Ascending aorta (tissue), 2 donors: ENCODE measurements at regions not wholly inside any gene's neighbourhood (a gene's known extent, or its start where the extent isn't known, plus 50 kb on each side); places are given as distances from the start of the nearest gene placed in this dataset.
A peak's percentile ranks its signal among the peaks of the same experiment; 100 is the strongest.

ENCODE experiments used
- DNase-seq, 2 donors: peaks; one replicate each; pipeline ENCODE4 v3.0.0-alpha.2; 2019; ENCODE audit warnings: low spot score in 2 of 2
- H3K27ac ChIP-seq, 2 donors: fragments of 200-600 bp; sonication (generic); one replicate each; pipeline ENCODE4 v1.5.1; 2016 to 2017; ENCODE audit warnings: mild to moderate bottlenecking in 1 of 2
- H3K27me3 ChIP-seq: fragments of 200-600 bp; sonication (generic); one replicate; pipeline ENCODE4 v1.5.1; 2017
- H3K36me3 ChIP-seq, 2 donors: fragments of 200-600 bp; sonication (generic); one replicate each; pipeline ENCODE4 v1.5.1; 2016
- H3K4me1 ChIP-seq, 2 donors: fragments of 200-600 bp; sonication (generic); one replicate each; pipeline ENCODE4 v1.5.1; 2016 to 2017; ENCODE audit warnings: mild to moderate bottlenecking in 1 of 2
- H3K4me3 ChIP-seq, 2 donors: fragments of 200-600 bp; sonication (generic); one replicate each; pipeline ENCODE4 v1.5.1; 2016 to 2017; ENCODE audit warnings: mild to moderate bottlenecking in 1 of 2
- H3K9me3 ChIP-seq, 2 donors: fragments of 200-600 bp; sonication (generic); one replicate each; pipeline ENCODE4 v1.5.1; 2016
- CTCF ChIP-seq, 3 experiments: fragments of 200-600 bp in 2 of 3; fragments of 450-650 bp in 1 of 3; sonication (generic) in 2 of 3; IDR thresholded peaks; one replicate each; pipeline ENCODE4 v1.5.1; 2016 to 2019; ENCODE audit warnings: antibody characterized with exemption in 3 of 3, mild to moderate bottlenecking in 1 of 3, moderate library complexity in 1 of 3
- intact Hi-C: fragments of 100-400 bp; cut with DNase I; formaldehyde crosslinking; loops from one replicate; pipeline ENCODE4 v1.15.1; 2023

GRCh38 chr11:69375316-69376154, 81.6 kb downstream of the MYEOV start:
- TF ChIP-seq CTCF (IDR thresholded peaks at IDR 0.05) = no peak
- H3K36me3 ChIP-seq = no peaks in the 10 kb centered on the region
- no peaks in the 10 kb centered on the region for H3K9me3 ChIP-seq
- H3K4me1 ChIP-seq = no peaks in the 10 kb centered on the region
- no peak overlapping the region for H3K4me3 ChIP-seq
- intact Hi-C loops = no loop called here
- H3K27ac ChIP-seq = no peak overlapping the region
- H3K27me3 ChIP-seq = no peaks in the 10 kb centered on the region
- DNase-seq = peak; percentile 4 to 46

GRCh38 chr11:69376155-69377028, 82.4 kb downstream of the MYEOV start:
- no peak overlapping the region for H3K27ac ChIP-seq
- peak in 1 of 2 donors; percentile 44 for DNase-seq
- H3K4me1 ChIP-seq = no peaks in the 10 kb centered on the region
- intact Hi-C loops = no loop called here
- H3K36me3 ChIP-seq = no peaks in the 10 kb centered on the region
- H3K27me3 ChIP-seq = no peaks in the 10 kb centered on the region
- H3K4me3 ChIP-seq = no peak overlapping the region
- TF ChIP-seq CTCF (IDR thresholded peaks at IDR 0.05) = no peak
- no peaks in the 10 kb centered on the region for H3K9me3 ChIP-seq

DNA sequence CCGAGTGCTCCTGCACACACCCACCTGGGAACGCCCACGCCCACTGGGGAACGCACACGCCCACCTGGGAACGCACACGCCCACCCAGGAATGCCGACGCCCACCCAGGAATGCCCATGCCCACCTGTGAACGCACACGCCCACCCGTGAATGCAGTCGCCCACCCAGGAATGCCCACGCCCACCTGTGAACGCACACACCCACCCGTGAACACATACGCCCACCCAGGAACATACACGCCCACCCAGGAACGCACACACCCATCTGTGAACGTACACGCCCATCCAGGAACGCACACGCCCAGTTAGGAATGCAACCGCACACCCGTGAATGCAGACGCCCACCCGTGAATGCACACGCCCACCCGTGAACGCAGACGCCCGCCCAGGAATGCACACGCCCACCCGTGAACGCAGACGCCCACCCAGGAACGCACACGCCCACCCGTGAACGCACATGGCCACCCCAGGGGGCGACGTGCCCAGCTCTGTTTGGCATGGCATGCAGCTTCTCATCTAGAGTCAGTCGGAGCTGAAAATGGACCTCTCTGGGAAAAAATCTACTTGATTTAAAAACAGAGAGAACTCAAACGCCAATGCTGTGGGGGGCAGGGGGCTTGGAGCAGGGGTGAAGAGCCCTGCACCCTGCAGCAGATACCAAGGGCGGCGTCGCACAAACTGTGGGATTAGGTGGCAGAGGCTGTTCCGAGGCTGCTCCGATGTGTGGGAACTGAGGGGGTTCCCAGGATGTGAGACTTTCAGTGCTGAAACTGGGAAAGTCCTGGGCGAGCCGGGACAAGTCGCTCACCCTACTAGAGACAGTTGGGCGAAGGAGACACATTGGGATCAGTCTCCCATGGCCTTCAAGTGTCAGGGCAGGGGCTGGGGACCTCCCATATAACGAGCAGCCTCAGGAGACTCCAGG, 83.3 kb downstream of the MYEOV start:
- DNase-seq = peak in 1 of 2 donors; percentile 2
- Histone ChIP-seq H3K4me1 (no peaks in the 10 kb centered on the region), H3K27ac (no peak overlapping the region), H3K27me3 (no peaks in the 10 kb centered on the region), H3K4me3 (no peak overlapping the region), H3K9me3 (no peaks in the 10 kb centered on the region), H3K36me3 (no peaks in the 10 kb centered on the region)
- TF ChIP-seq CTCF (IDR thresholded peaks at IDR 0.05) = no peak
- intact Hi-C loops = no loop called here

DNA sequence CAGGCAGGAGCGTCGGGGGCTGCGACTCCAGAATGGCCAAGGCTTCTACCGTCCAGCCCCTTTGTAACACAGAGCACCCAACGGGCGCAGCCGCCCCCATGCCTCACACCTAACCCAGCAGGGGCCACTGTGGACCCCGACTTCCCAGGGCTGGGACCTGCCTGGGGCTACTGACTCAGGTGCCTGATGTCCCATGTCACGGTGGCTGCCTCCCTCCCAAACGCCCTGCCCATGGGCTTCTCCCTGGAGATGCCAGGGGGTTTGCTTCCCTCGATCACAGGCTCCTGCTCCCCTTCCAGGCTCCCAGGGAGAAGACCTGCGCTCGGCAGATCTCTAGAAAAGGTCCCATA, 84.0 kb downstream of the MYEOV start:
- no peaks in the 10 kb centered on the region for H3K9me3 ChIP-seq
- intact Hi-C loops = no loop called here
- H3K4me1 ChIP-seq = no peaks in the 10 kb centered on the region
- H3K27ac ChIP-seq = no peak overlapping the region
- H3K4me3 ChIP-seq = no peak overlapping the region
- H3K36me3 ChIP-seq = no peaks in the 10 kb centered on the region
- DNase-seq = no peak
- H3K27me3 ChIP-seq = no peaks in the 10 kb centered on the region
- no peak for TF ChIP-seq CTCF (IDR thresholded peaks at IDR 0.05)
